T-helper 9 cell (primary cell): ENCODE measurements at regions not wholly inside any gene's neighbourhood (a gene's known extent, or its start where the extent isn't known, plus 50 kb on each side); places are given as distances from the start of the nearest gene placed in this dataset.

Experiments
- DNase-seq: peaks from one replicate; pipeline ENCODE4 v3.0.0-alpha.2; 2020

- DNase-seq = no peak
Observed at GRCh38 chr12:108040947-108041346, 88.1 kb upstream of the WSCD2 start.

- DNase-seq = no peak
Observed at GRCh38 chr12:108043286-108043685, 85.8 kb upstream of the WSCD2 start.

- DNase-seq = no peak
Observed at GRCh38 chr12:108043750-108044533, 85.1 kb upstream of the WSCD2 start.

GRCh38 chr12:108046135-108046534, 83.0 kb upstream of the WSCD2 start:
- no peak for DNase-seq

- DNase-seq = no peak
Observed at GRCh38 chr12:108046650-108047049, 82.4 kb upstream of the WSCD2 start.

GRCh38 chr12:108047071-108047550, 82.0 kb upstream of the WSCD2 start:
- DNase-seq = no peak

GRCh38 chr12:108048686-108049085, 80.4 kb upstream of the WSCD2 start:
- no peak for DNase-seq

- no peak for DNase-seq
Observed at GRCh38 chr12:108050696-108051095, 78.4 kb upstream of the WSCD2 start.

- no peak for DNase-seq
Observed at GRCh38 chr12:108052260-108052659, 76.8 kb upstream of the WSCD2 start.

- no peak for DNase-seq
Observed at GRCh38 chr12:108053512-108053911, 75.6 kb upstream of the WSCD2 start.

- no peak for DNase-seq
Observed at GRCh38 chr12:108054496-108054895, 74.6 kb upstream of the WSCD2 start.

- no peak for DNase-seq
Observed at GRCh38 chr12:108055141-108055540, 73.9 kb upstream of the WSCD2 start.

- no peak for DNase-seq
Observed at GRCh38 chr12:108060067-108060466, 69.0 kb upstream of the WSCD2 start.

GRCh38 chr12:108060903-108061302, 68.2 kb upstream of the WSCD2 start:
- DNase-seq = no peak

- no peak for DNase-seq
Observed at GRCh38 chr12:108063192-108063591, 65.9 kb upstream of the WSCD2 start.

GRCh38 chr12:108065069-108065468, 64.0 kb upstream of the WSCD2 start:
- DNase-seq = no peak

- DNase-seq = no peak
Observed at GRCh38 chr12:108066583-108067577, 62.2 kb upstream of the WSCD2 start.

GRCh38 chr12:108069651-108070165, 59.4 kb upstream of the WSCD2 start:
- no peak for DNase-seq

GRCh38 chr12:108075561-108075960, 53.5 kb upstream of the WSCD2 start:
- DNase-seq = no peak

- DNase-seq = no peak
Observed at GRCh38 chr12:108076556-108076955, 52.5 kb upstream of the WSCD2 start.

GRCh38 chr12:108078428-108078827, 50.7 kb upstream of the WSCD2 start:
- DNase-seq = no peak
